GM19238 (cell line): ENCODE measurements at regions not wholly inside any gene's neighbourhood (a gene's known extent, or its start where the extent isn't known, plus 50 kb on each side); places are given as distances from the start of the nearest gene placed in this dataset.

ENCODE experiments used
- DNase-seq: peaks from one replicate; pipeline ENCODE4 v3.0.0; 2011; ENCODE audit warnings: low spot score; ENCODE audit not compliant: insufficient read length

- no peak for DNase-seq
Observed at GRCh38 chr5:173557123-173557903, 59.1 kb downstream of the BOD1 start.

GRCh38 chr5:173556142-173557028 lies 60.1 kb downstream of the BOD1 start:
- no peak for DNase-seq

GRCh38 chr5:173554989-173555705 lies 61.3 kb downstream of the BOD1 start:
- no peak for DNase-seq

GRCh38 chr5:173554038-173554955 lies 62.2 kb downstream of the BOD1 start:
- DNase-seq = no peak

- DNase-seq = no peak
Observed at GRCh38 chr5:173550641-173551040, 65.8 kb downstream of the BOD1 start.

- DNase-seq = no peak
Observed at GRCh38 chr5:173549644-173550043, 66.8 kb downstream of the BOD1 start.

- DNase-seq = peak; percentile 32
Observed at GRCh38 chr5:173547579-173547978, 68.9 kb downstream of the BOD1 start.

- DNase-seq = no peak
Observed at GRCh38 chr5:173542964-173543363, 73.5 kb downstream of the BOD1 start.

GRCh38 chr5:173542159-173542558 lies 74.3 kb downstream of the BOD1 start:
- no peak for DNase-seq

GRCh38 chr5:173538654-173539053 lies 77.8 kb downstream of the BOD1 start:
- DNase-seq = no peak

- no peak for DNase-seq
Observed at GRCh38 chr5:173538018-173538417, 78.4 kb downstream of the BOD1 start.

GRCh38 chr5:173537228-173537627 lies 79.2 kb downstream of the BOD1 start:
- DNase-seq = no peak

- no peak for DNase-seq
Observed at GRCh38 chr5:173535976-173536639, 80.3 kb downstream of the BOD1 start.

GRCh38 chr5:173535166-173535975 lies 81.1 kb downstream of the BOD1 start:
- DNase-seq = no peak

- DNase-seq = no peak
Observed at GRCh38 chr5:173534664-173535063, 81.8 kb downstream of the BOD1 start.

- DNase-seq = no peak
Observed at GRCh38 chr5:173534031-173534430, 82.4 kb downstream of the BOD1 start.

- DNase-seq = no peak
Observed at GRCh38 chr5:173532689-173533250, 83.7 kb downstream of the BOD1 start.

- DNase-seq = no peak
Observed at GRCh38 chr5:173531863-173532262, 84.6 kb downstream of the BOD1 start.

GRCh38 chr5:173530547-173530946 lies 85.9 kb downstream of the BOD1 start:
- DNase-seq = no peak
